Right atrium auricular region (tissue), 2 donors: ENCODE measurements at regions not wholly inside any gene's neighbourhood (a gene's known extent, or its start where the extent isn't known, plus 50 kb on each side); places are given as distances from the start of the nearest gene placed in this dataset.
"Not testable (repeated sequence)": the region's sequence is repeated elsewhere in the genome, so short reads cannot be mapped to it uniquely, and the experiment has no call there.

Source experiments
- DNase-seq: peaks from one replicate; pipeline ENCODE4 v3.0.0-alpha.2; 2019; ENCODE audit warnings: low spot score
- H3K27ac ChIP-seq, 2 donors: fragments of 200-600 bp; sonication (generic); 1 replicate in 1 of 2; 2 replicates in 1 of 2; pipeline ENCODE4 v1.5.1; 2016 to 2019
- H3K27me3 ChIP-seq, 2 donors: fragments of 200-600 bp; sonication (generic); one replicate each; pipeline versions ENCODE4 v1.5.1 to v1.6.0; 2017 to 2019
- H3K36me3 ChIP-seq: fragments of 200-600 bp; sonication (generic); one replicate; pipeline ENCODE4 v1.5.1; 2016
- H3K4me1 ChIP-seq, 2 donors: fragments of 200-600 bp; sonication (generic); one replicate each; pipeline versions ENCODE4 v1.5.1 to v1.6.0; 2017 to 2019
- H3K4me3 ChIP-seq, 2 donors: fragments of 200-600 bp; sonication (generic); 1 replicate in 1 of 2; 2 replicates in 1 of 2; pipeline ENCODE4 v1.5.1; 2017 to 2019; ENCODE audit warnings: mild to moderate bottlenecking in 1 of 2, moderate library complexity in 1 of 2
- H3K9me3 ChIP-seq, 2 donors: fragments of 200-600 bp; sonication (generic); one replicate each; pipeline ENCODE4 v1.5.1; 2019
- CTCF ChIP-seq, 2 donors: fragments of 200-600 bp; sonication (generic); IDR thresholded peaks; one replicate each; pipeline ENCODE4 v1.5.1; 2019; ENCODE audit warnings: antibody characterized with exemption in 2 of 2

GRCh38 chr6:103721923-103722322, 1137.8 kb downstream of the HACE1 start:
- H3K27me3 ChIP-seq, result no peaks in the 10 kb centered on the region
- no peaks in the 10 kb centered on the region for H3K9me3 ChIP-seq
- no peak for DNase-seq
- H3K36me3 ChIP-seq, result no peaks in the 10 kb centered on the region
- no peak overlapping the region for H3K4me3 ChIP-seq
- no peaks in the 10 kb centered on the region for H3K4me1 ChIP-seq
- TF ChIP-seq CTCF (IDR thresholded peaks at IDR 0.05), result no peak
- no peak overlapping the region for H3K27ac ChIP-seq

- no peak overlapping the region for H3K27ac ChIP-seq
- H3K36me3 ChIP-seq, result no peaks in the 10 kb centered on the region
- DNase-seq, result no peak
Measured at GRCh38 chr6:103720393-103720792, 1139.3 kb downstream of the HACE1 start.

GRCh38 chr6:103719545-103719944, 1140.2 kb downstream of the HACE1 start:
- H3K4me1 ChIP-seq, result no peaks in the 10 kb centered on the region
- H3K36me3 ChIP-seq, result no peaks in the 10 kb centered on the region
- H3K9me3 ChIP-seq, result no peaks in the 10 kb centered on the region
- TF ChIP-seq CTCF (IDR thresholded peaks at IDR 0.05), result no peak
- no peak overlapping the region for H3K4me3 ChIP-seq
- H3K27me3 ChIP-seq, result no peaks in the 10 kb centered on the region
- no peak overlapping the region for H3K27ac ChIP-seq
- no peak for DNase-seq

More at GRCh38 chr6:103720393-103720792, 1139.3 kb downstream of the HACE1 start:
- Histone ChIP-seq H3K4me1 (no peaks in the 10 kb centered on the region), H3K27me3 (no peaks in the 10 kb centered on the region), H3K9me3 (no peaks in the 10 kb centered on the region), H3K4me3 (no peak overlapping the region)
- no peak for TF ChIP-seq CTCF (IDR thresholded peaks at IDR 0.05)

GRCh38 chr6:103715269-103715668, 1144.5 kb downstream of the HACE1 start:
- no peaks in the 10 kb centered on the region for H3K36me3 ChIP-seq
- no peak overlapping the region for H3K27ac ChIP-seq
- no peak for TF ChIP-seq CTCF (IDR thresholded peaks at IDR 0.05)
- DNase-seq, result no peak
- H3K27me3 ChIP-seq, result no peaks in the 10 kb centered on the region
- no peaks in the 10 kb centered on the region for H3K4me1 ChIP-seq
- H3K4me3 ChIP-seq, result no peak overlapping the region
- no peaks in the 10 kb centered on the region for H3K9me3 ChIP-seq

GRCh38 chr6:103709236-103709635, 1150.5 kb downstream of the HACE1 start:
- not testable (repeated sequence) for H3K36me3 ChIP-seq, H3K4me1 ChIP-seq, DNase-seq, H3K27ac ChIP-seq, H3K9me3 ChIP-seq, H3K4me3 ChIP-seq, H3K27me3 ChIP-seq

GRCh38 chr6:103707596-103708325, 1152.0 kb downstream of the HACE1 start:
- Histone ChIP-seq H3K4me1 (no peaks in the 10 kb centered on the region), H3K36me3 (no peaks in the 10 kb centered on the region), H3K9me3 (no peaks in the 10 kb centered on the region), H3K27ac (no peak overlapping the region), H3K27me3 (no peaks in the 10 kb centered on the region), H3K4me3 (no peak overlapping the region)
- DNase-seq, result no peak
- no peak for TF ChIP-seq CTCF (IDR thresholded peaks at IDR 0.05)
